ENCODE measurements at regions not wholly inside any gene's neighbourhood (a gene's known extent, or its start where the extent isn't known, plus 50 kb on each side); places are given as distances from the start of the nearest gene placed in this dataset.

- H3K27ac ChIP-seq: no peak overlapping the region
- H3K36me3 ChIP-seq: no peaks in the 10 kb centered on the region
- ATAC-seq (no peak), DNase-seq (no peak)
- no peak for TF ChIP-seq POLR2A (IDR thresholded peaks at IDR 0.05)
- no peak for TF ChIP-seq CTCF (IDR thresholded peaks at IDR 0.05 in 4 of 5, conservative IDR thresholded peaks at IDR 0.05 in 1 of 5)
- H3K27me3 ChIP-seq: no peaks in the 10 kb centered on the region
- no peak overlapping the region for H3K4me3 ChIP-seq
- no peaks in the 10 kb centered on the region for H3K9me3 ChIP-seq
- H3K4me1 ChIP-seq: no peaks in the 10 kb centered on the region
- in situ Hi-C loops (cut with MboI; ENCODE audit: low sequenced_read_pairs in 4 of 4): no loop called here
- intact Hi-C loops (cut with DNase I; ENCODE audit: low total_unique reads): no loop called here
Measured at GRCh38 chr19:30093966-30094755, 152.1 kb downstream of the URI1 start.

- no peak for TF ChIP-seq CTCF (IDR thresholded peaks at IDR 0.05 in 4 of 5, conservative IDR thresholded peaks at IDR 0.05 in 1 of 5)
- TF ChIP-seq POLR2A (IDR thresholded peaks at IDR 0.05): no peak
Measured at GRCh38 chr19:30094756-30095140, 152.7 kb downstream of the URI1 start.

DNA sequence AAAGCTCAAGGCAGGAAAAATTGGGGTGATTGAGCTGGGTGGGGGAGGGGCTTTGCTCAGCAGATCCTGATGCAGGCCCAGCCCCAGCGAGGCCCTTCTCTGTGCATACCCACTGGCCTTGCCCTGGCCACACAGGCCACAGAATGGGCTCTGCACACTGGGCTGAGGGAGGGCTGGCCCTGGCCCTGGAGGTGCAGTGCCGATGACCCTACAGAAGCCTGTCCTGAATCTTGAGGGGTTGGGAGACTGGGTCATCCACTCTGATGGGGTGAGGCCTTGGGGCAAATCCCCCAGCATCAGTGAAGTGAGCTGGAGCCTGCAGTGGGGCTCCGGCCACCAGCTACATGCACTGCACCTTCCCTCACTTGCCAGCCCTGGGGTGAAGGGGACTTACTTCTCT is 153.1 kb downstream of the URI1 start:
- TF ChIP-seq CTCF (IDR thresholded peaks at IDR 0.05 in 4 of 5, conservative IDR thresholded peaks at IDR 0.05 in 1 of 5) (no peak), POLR2A (IDR thresholded peaks at IDR 0.05) (no peak)
- intact Hi-C loops (cut with DNase I; ENCODE audit: low total_unique reads): no loop called here
- no peak overlapping the region for H3K27ac ChIP-seq
- ATAC-seq: no peak
- no peak for DNase-seq
- no peaks in the 10 kb centered on the region for H3K4me1 ChIP-seq
- no peak overlapping the region for H3K4me3 ChIP-seq
- in situ Hi-C loops (cut with MboI; ENCODE audit: low sequenced_read_pairs in 4 of 4): no loop called here
- no peaks in the 10 kb centered on the region for H3K9me3 ChIP-seq
- H3K27me3 ChIP-seq: no peaks in the 10 kb centered on the region
- H3K36me3 ChIP-seq: no peaks in the 10 kb centered on the region

More at GRCh38 chr19:30094756-30095140, 152.7 kb downstream of the URI1 start:
- H3K27ac ChIP-seq: no peak overlapping the region
- DNase-seq (no peak), ATAC-seq (no peak)
- intact Hi-C loops (cut with DNase I; ENCODE audit: low total_unique reads) (no loop called here), in situ Hi-C loops (cut with MboI; ENCODE audit: low sequenced_read_pairs in 4 of 4) (no loop called here)
- no peaks in the 10 kb centered on the region for H3K9me3 ChIP-seq
- H3K36me3 ChIP-seq: no peaks in the 10 kb centered on the region
- no peaks in the 10 kb centered on the region for H3K27me3 ChIP-seq
- no peaks in the 10 kb centered on the region for H3K4me1 ChIP-seq
- H3K4me3 ChIP-seq: no peak overlapping the region

DNA sequence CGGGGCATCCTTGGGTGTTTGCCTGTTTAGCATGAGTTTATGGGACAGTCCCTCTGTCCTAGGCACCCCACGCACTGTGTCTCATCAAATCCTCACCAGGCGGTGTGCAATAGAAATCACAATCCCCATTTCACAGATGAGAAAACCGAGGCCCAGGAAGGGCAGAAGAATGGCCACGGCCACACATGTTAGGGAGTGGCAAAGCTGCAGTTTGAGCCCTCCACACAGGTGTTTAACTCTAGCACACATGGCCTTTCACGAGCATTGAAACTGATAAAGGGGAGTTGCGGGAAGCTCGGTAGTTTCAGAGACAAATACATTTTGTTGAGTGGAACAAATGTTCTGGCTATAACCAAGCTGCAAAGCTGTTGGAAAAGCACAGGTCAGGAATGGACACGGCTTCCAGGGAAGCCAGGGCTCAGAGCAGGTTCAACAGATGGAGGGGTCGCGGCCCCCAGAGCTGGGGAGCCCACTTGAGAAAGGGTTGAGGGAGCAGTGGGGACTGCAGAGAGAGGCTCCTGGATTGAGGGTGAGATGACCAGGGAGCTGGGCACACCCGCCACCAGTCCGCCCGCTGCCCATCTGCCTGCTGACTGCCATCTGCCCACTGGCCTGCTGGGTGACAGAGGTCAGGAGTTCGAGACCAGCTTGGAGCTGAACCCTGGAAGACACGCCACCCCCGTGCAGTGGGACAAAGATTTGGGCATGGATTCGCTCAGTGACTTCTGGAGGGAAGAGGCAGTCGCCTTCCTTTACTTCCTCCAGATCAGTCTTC is 154.7 kb downstream of the URI1 start:
- Histone ChIP-seq H3K27me3 (no peaks in the 10 kb centered on the region), H3K9me3 (no peaks in the 10 kb centered on the region), H3K4me1 (no peaks in the 10 kb centered on the region), H3K4me3 (no peak overlapping the region), H3K27ac (no peak overlapping the region), H3K36me3 (no peaks in the 10 kb centered on the region)
- no peak for DNase-seq
- in situ Hi-C loops (cut with MboI; ENCODE audit: low sequenced_read_pairs in 4 of 4) (no loop called here), intact Hi-C loops (cut with DNase I; ENCODE audit: low total_unique reads) (no loop called here)
- ATAC-seq: no peak
- no peak for TF ChIP-seq CTCF (IDR thresholded peaks at IDR 0.05 in 4 of 5, conservative IDR thresholded peaks at IDR 0.05 in 1 of 5)

All from gastrocnemius medialis (tissue), 4 donors.